Spleen (tissue), 11 donors: ENCODE measurements at regions not wholly inside any gene's neighbourhood (a gene's known extent, or its start where the extent isn't known, plus 50 kb on each side); places are given as distances from the start of the nearest gene placed in this dataset.

Experiments
- DNase-seq: peaks from one replicate; pipeline ENCODE4 v3.0.0-alpha.2; 2020
- H3K27ac ChIP-seq, 8 donors: fragments of 200-600 bp; sonication (generic) in 7 of 8; 1 replicate in 4 of 8; 2 replicates in 4 of 8; pipeline versions ENCODE4 v1.5.0 to v1.8.0; 2016 to 2021; ENCODE audit warnings: inconsistent platforms in 4 of 8, mild to moderate bottlenecking in 4 of 8, moderate library complexity in 1 of 8
- H3K27me3 ChIP-seq, 7 donors: fragments of 200-600 bp; sonication (generic) in 6 of 7; replicated peaks in 1 of 7; 1 replicate in 4 of 7; 2 replicates in 3 of 7; pipeline versions ENCODE4 v1.5.0 to v1.8.0; 2016 to 2021; ENCODE audit warnings: inconsistent platforms in 3 of 7, mild to moderate bottlenecking in 1 of 7
- H3K36me3 ChIP-seq, 6 donors: fragments of 200-600 bp; sonication (generic) in 5 of 6; 1 replicate in 4 of 6; 2 replicates in 2 of 6; pipeline versions ENCODE4 v1.5.0 to v1.8.0; 2016 to 2021; ENCODE audit warnings: inconsistent platforms in 2 of 6
- H3K4me1 ChIP-seq, 6 donors: fragments of 200-600 bp; sonication (generic) in 5 of 6; 1 replicate in 3 of 6; 2 replicates in 3 of 6; pipeline versions ENCODE4 v1.5.0 to v1.8.0; 2016 to 2021; ENCODE audit warnings: inconsistent platforms in 3 of 6
- H3K4me3 ChIP-seq, 8 donors: fragments of 200-600 bp; sonication (generic) in 7 of 8; 1 replicate in 4 of 8; 2 replicates in 4 of 8; pipeline versions ENCODE4 v1.5.0 to v1.8.0; 2016 to 2021; ENCODE audit warnings: inconsistent platforms in 4 of 8, mild to moderate bottlenecking in 4 of 8, moderate library complexity in 2 of 8
- H3K9me3 ChIP-seq, 8 donors: fragments of 200-600 bp; sonication (generic) in 7 of 8; 1 replicate in 4 of 8; 2 replicates in 4 of 8; pipeline versions ENCODE4 v1.5.0 to v1.8.0; 2016 to 2021; ENCODE audit warnings: inconsistent platforms in 4 of 8
- CTCF ChIP-seq, 11 experiments: fragments of 200-600 bp in 7 of 11; fragments of 450-650 bp in 4 of 11; sonication (generic) in 4 of 11; IDR thresholded peaks in 8 of 11; conservative IDR thresholded peaks in 3 of 11; 1 replicate in 7 of 11; 2 replicates in 4 of 11; pipeline versions ENCODE4 v1.4.0 to v1.8.0; 2016 to 2021; ENCODE audit warnings: antibody characterized with exemption in 11 of 11, inconsistent platforms in 4 of 11, mild to moderate bottlenecking in 1 of 11
- POLR2A ChIP-seq, 3 donors: fragments of 450-650 bp; IDR thresholded peaks; one replicate each; pipeline ENCODE4 v1.5.1; 2017; ENCODE audit warnings: antibody characterized with exemption in 3 of 3, mild to moderate bottlenecking in 1 of 3
- POLR2AphosphoS5 ChIP-seq, 3 donors: sonication (generic); formaldehyde crosslinking; IDR thresholded peaks; one replicate each; pipeline ENCODE4 v1.5.1; 2017; ENCODE audit warnings: antibody characterized with exemption in 3 of 3
- WGBS, 5 donors: extraction: QIAGEN DNeasy Blood & Tissue Kit in 3 of 5; methylation state at CpG; one replicate each; pipeline versions ENCODE4 v1.1.5 to v1.1.7; 2013 to 2018; 5-methylcytosine and 5-hydroxymethylcytosine counted together
- intact Hi-C: fragments of 100-400 bp; cut with DNase I; formaldehyde crosslinking; loops from one replicate; pipeline ENCODE4 v1.15.0; 2023; ENCODE audit warnings: low total_unique reads
- donor health status: healthy with polysubstance abuse.
- donor health status: DM: no; HTN: no; CAD: no; lungs with moderate emphysema.
- donor health status: DM: no; HTN: no; CAD: no.
- donor health status: Bipolar disorder and iron deficiency.
- donor health status: healthy.
- donor health status: DM: no; HTN: no; CAD: no.
- donor health status: DM: yes; HTN: yes; CAD: no.

- Histone ChIP-seq H3K4me1 (no peaks in the 10 kb centered on the region), H3K36me3 (no peaks in the 10 kb centered on the region), H3K27ac (no peak overlapping the region), H3K27me3 (no peaks in the 10 kb centered on the region), H3K4me3 (no peak overlapping the region), H3K9me3 (peaks cover 0 to 24% (median 8%) of the 10 kb centered on the region in 8 donors)
- 76 to 89% (median 80%) methylated on average over 1 to 4 of the region's 4 CpGs for WGBS, 5 donors
- DNase-seq, result peak; percentile 50
- TF ChIP-seq CTCF (IDR thresholded peaks at IDR 0.05 in 8 of 11, conservative IDR thresholded peaks at IDR 0.05 in 3 of 11), result no peak
- no peak for TF ChIP-seq POLR2A (IDR thresholded peaks at IDR 0.05)
- TF ChIP-seq POLR2AphosphoS5 (IDR thresholded peaks at IDR 0.05), result no peak
- intact Hi-C loops, result no loop called here
Measured at GRCh38 chr4:170775851-170776250, 686.1 kb upstream of the AADAT start.

- no peak overlapping the region for H3K27ac ChIP-seq
- no peaks in the 10 kb centered on the region for H3K27me3 ChIP-seq
- intact Hi-C loops, result no loop called here
- H3K36me3 ChIP-seq, result no peaks in the 10 kb centered on the region
- 72 to 85% (median 81%) methylated on average over 2 of the region's 2 CpGs for WGBS, 5 donors
- peaks cover 0 to 24% (median 8%) of the 10 kb centered on the region in 8 donors for H3K9me3 ChIP-seq
- no peak overlapping the region for H3K4me3 ChIP-seq
- no peaks in the 10 kb centered on the region for H3K4me1 ChIP-seq
- TF ChIP-seq POLR2AphosphoS5 (IDR thresholded peaks at IDR 0.05), result no peak
- TF ChIP-seq CTCF (IDR thresholded peaks at IDR 0.05 in 8 of 11, conservative IDR thresholded peaks at IDR 0.05 in 3 of 11), result no peak
- TF ChIP-seq POLR2A (IDR thresholded peaks at IDR 0.05), result no peak
- DNase-seq, result no peak
Measured at GRCh38 chr4:170773709-170774273, 684.0 kb upstream of the AADAT start.

- no peaks in the 10 kb centered on the region for H3K4me1 ChIP-seq
- H3K27me3 ChIP-seq, result no peaks in the 10 kb centered on the region
- TF ChIP-seq POLR2A (IDR thresholded peaks at IDR 0.05) (no peak), POLR2AphosphoS5 (IDR thresholded peaks at IDR 0.05) (no peak), CTCF (IDR thresholded peaks at IDR 0.05 in 8 of 11, conservative IDR thresholded peaks at IDR 0.05 in 3 of 11) (no peak)
- H3K9me3 ChIP-seq, result peaks cover 0 to 18% (median 7%) of the 10 kb centered on the region in 8 donors
- H3K4me3 ChIP-seq, result no peak overlapping the region
- intact Hi-C loops, result no loop called here
- no peaks in the 10 kb centered on the region for H3K36me3 ChIP-seq
- no peak for DNase-seq
- 66 to 75% (median 73%) methylated on average over 1 of the region's 1 CpG for WGBS, 5 donors
- no peak overlapping the region for H3K27ac ChIP-seq
Measured at GRCh38 chr4:170772429-170772828, 682.7 kb upstream of the AADAT start.

- intact Hi-C loops, result no loop called here
- peaks cover 0 to 5% (median 0%) of the 10 kb centered on the region in 8 donors for H3K9me3 ChIP-seq
- DNase-seq, result no peak
- no peak overlapping the region for H3K27ac ChIP-seq
- WGBS, 5 donors, result 60 to 71% (median 68%) methylated on average over 2 of the region's 2 CpGs
- H3K4me3 ChIP-seq, result no peak overlapping the region
- no peaks in the 10 kb centered on the region for H3K27me3 ChIP-seq
- H3K36me3 ChIP-seq, result no peaks in the 10 kb centered on the region
- no peaks in the 10 kb centered on the region for H3K4me1 ChIP-seq
- no peak for TF ChIP-seq POLR2A (IDR thresholded peaks at IDR 0.05)
- no peak for TF ChIP-seq CTCF (IDR thresholded peaks at IDR 0.05 in 8 of 11, conservative IDR thresholded peaks at IDR 0.05 in 3 of 11)
- no peak for TF ChIP-seq POLR2AphosphoS5 (IDR thresholded peaks at IDR 0.05)
Measured at GRCh38 chr4:170770664-170771063, 680.9 kb upstream of the AADAT start.
